SK-N-DZ (cell line): ENCODE measurements at regions not wholly inside any gene's neighbourhood (a gene's known extent, or its start where the extent isn't known, plus 50 kb on each side); places are given as distances from the start of the nearest gene placed in this dataset.

ENCODE experiments used
- DNase-seq: peaks from one replicate; pipeline ENCODE4 v3.0.0-alpha.2; 2015; ENCODE audit warnings: low spot score

DNA sequence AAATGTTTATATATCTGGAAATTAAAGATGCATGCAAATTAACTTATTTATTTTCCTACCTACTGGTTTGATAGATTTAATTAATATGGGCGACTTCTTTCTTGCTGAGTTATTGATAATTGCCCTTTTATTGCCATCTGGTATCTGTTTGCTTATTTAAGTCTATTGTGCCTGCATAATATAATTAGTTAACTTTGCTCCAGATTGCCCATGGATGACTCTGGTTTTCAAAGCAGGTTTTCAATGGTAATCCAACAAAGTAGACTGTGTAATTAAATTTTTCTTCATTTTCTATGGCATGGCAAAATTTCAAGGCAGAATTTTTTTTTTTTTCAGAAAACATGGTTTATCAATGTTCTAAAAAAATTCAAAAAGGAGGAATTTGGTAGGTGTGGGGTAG, 1092.0 kb downstream of the GRIK2 start:
- DNase-seq, result peak; percentile 59

DNA sequence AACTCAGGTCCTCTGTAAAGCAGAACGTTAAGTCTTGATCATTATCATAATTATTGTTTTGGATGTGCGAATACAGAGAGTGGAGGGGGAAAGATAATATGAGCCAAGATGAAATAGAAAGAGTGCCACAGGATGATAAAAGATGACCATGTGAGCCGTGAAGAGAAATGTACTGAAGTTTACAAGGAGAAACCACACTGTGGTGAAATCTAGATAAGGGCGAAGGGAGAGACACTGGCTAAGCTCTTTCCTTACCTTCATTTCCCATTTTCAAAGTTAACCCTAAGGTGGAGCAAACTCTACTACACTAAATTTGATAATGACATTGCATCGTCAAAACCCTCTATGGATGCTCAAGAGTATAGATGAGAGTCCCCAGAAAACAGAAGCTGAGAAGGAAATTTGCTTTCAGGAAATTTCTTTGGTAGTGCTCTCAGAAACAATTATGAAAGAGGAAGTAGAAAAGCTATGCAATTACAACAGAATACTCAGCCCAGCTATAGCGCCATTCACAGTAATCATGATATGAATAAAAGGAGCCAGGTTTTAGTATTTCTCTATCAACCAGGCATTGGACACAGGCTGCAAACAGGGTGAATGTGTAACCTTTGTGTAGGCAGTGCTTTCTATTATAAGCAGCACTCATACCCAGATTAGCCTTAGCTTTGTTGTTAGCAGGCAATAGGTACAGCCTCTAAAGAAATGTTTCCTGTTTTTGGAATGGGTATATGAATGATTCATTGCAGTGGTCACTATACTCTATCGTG, 1080.7 kb downstream of the GRIK2 start:
- no peak for DNase-seq

DNA sequence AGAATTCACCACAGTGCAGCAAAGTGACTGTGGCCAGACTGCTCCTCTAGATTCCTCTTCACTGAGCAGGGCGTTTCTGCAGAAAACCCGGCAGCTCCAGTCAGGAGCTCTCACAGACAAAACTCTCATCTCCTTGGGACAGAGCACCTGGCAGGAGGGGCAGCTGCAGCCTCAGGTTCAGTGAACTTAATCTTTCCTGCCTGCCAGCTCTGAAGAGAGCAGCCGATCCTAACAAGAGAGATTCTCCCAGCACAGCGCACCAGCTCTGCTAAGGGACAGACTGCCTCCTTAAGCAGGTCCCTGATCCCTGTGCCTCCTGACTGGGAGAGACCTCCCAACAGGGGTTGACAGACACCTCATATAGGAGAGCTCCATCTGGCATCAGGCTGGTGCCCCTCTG, 1065.5 kb downstream of the GRIK2 start:
- DNase-seq, result no peak

GRCh38 chr6:102438171-102438570, 1044.7 kb downstream of the GRIK2 start:
- DNase-seq, result no peak

DNA sequence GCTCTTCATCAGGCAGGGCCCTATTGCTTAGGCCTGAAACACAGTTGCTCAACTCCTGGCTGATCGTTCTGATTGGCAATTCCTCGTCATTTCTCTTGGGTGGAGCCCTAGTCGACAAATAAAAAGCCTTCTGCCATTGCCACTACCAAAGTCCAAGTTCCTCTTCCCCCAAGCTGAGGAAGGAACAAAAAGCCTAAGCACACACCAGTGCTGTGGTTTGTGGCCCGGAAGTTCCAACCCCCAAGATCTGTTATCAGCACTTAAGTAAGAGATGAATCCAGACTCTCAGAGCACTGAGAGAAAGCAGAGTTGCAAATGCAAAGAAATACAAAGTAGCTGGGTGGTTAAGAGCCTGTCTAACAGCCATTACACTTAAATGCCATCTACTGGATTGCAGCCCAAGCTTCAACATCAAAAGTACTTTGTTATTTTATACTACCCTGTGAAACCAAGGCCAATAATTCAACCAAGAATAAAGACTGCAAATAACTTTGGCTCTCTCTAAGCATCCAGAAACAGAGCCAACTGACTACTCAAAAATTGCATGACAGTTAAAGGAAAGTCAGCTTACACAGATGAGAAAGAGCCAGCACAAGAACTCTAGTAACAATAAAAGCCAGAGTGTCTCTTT, 1024.0 kb downstream of the GRIK2 start:
- DNase-seq, result no peak

- no peak for DNase-seq
These were observed 1022.4 kb downstream of the GRIK2 start for GRCh38 chr6:102415891-102416290.

- DNase-seq, result no peak
These were observed 1018.3 kb downstream of the GRIK2 start for GRCh38 chr6:102411796-102412195.

GRCh38 chr6:102407886-102408741, 1014.6 kb downstream of the GRIK2 start:
- no peak for DNase-seq

- no peak for DNase-seq
These were observed 1012.4 kb downstream of the GRIK2 start for GRCh38 chr6:102405860-102406259.

GRCh38 chr6:102402635-102403329, 1009.3 kb downstream of the GRIK2 start:
- DNase-seq, result no peak

DNA sequence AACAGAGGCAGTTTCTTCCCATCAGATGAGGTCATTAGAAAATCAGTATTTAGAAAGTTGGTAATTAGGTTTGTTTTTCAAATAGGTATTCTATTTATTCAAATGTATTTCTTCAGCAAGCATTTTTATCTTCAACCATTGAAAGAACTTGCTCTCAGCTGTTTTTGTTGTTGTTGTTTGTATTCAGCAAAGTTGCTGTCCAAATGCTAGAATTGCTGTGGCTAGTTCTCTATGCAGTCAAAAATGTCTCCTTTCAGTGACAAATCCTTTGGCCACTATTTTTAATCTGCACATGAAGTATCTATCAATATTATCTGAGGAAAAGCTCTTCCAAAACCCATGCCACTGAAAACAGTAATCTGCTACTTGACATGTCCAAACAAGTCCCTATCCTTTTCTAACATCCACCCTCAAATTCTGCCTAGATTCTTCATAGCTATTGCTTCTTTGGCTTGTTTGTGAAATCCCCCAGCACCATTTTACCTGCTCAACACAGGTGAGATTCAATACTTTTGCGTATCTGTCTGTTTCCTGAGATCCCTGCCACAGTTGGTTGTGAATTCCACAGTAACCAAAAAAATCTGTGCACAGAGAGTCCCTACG, 1005.4 kb downstream of the GRIK2 start:
- no peak for DNase-seq

- peak; percentile 20 for DNase-seq
These were observed 997.0 kb downstream of the GRIK2 start for GRCh38 chr6:102390541-102390940.

DNA sequence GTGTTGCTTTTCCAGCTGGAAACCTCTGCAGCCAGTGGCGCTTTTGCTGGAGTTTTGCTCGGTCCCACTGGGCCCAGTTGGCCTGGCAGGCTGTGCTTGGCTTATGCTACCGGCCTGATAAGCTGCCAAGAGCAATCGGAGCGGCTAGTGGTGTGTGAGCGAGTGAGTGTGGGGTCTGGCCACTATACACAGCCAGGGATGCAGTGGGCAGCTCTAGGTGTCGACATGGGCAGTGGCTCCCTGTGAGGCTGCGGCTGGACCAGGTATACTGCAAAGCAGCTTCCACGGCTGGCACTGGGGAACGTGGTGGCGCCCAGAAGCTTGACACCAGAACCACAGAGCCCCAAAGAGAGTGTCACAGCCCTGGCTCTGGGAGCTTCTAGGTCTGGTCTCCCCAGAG, 996.5 kb downstream of the GRIK2 start:
- DNase-seq, result no peak

DNA sequence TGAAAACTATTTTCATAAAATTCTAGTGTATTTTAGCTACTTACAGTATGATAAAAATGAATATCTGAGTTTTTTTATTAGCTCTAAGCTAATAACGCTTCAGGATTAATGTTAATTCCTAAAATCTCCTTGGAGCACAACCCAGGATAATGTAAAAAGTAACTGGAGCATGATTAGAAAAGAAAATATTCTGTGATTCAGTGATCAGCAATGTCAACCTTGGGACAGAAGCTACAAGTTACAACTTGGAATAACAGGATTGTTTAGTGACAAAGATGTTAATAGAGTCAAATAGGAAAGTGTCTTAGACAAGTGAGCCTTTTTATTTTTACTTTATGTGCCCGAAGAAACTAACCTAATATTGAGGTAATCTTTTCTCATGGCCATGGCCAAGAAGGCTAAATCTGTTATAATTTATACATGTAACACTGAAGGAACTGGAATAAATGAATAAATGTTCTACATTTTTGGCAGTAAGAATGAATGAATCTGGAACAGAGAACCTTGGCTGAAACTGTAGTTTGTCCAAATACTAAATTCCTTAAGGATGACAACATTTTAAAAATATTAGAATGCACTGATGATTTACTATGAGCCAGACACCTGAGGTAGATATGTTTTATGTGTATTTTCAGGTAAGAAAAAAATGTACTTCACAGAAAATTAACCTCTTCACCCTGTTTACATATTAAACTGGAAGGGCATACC, 994.0 kb downstream of the GRIK2 start:
- no peak for DNase-seq

DNA sequence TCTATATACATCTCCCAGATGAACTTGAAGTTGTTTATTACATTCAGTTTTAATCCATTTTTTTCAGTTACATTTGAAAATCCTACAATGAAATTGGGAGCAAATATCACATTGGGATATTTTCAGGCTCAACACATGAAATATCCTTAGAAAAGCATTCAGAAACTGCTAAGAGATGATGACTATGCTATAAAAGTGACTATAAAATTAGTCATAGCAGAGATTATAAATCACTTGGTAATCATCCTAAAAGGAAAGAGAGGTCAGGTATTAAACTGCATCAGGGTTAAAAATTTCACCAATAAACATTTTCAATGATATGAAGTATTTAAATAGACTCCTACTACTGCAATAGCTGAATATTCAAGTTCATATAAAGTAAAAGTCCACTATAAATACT, 987.7 kb downstream of the GRIK2 start:
- DNase-seq, result no peak

DNA sequence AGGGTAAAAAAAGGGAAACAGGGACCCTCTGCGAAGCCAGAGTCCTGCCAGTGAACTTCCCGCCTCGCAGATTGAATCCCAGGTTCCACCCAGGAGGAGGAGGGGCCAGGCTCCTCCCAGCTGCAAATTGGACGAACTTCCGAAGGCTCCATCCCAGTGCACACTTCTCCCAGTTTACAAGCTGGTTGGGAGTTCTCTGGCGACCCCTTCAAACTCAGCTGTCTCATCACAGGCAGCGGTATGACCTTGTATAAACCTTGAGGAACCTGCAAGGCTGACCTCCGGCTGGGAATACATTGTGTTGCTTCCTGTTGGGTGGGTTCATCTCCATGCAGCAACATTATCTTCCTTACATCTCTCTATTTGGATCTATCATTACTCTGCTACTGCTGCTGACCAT, 962.7 kb downstream of the GRIK2 start:
- DNase-seq, result no peak

DNA sequence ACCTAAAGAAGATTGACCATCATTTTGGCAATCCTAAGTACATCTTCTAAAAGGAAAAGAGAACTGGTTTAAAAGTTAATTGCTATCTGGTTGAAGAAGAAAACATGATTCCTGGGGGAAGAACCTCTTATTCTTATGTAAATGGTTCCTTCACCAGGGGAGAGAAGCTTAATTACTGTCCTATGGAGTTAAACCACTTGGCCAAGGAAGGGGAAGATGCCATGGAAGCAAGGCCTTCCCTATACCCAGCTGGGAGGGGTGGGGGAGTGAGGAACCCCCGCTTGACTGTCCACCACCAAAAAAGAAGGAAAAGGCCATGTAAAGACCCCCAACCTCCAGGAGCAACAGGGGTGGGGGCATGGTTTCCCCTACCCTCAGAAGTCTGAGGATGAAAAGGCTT, 962.1 kb downstream of the GRIK2 start:
- DNase-seq, result no peak

DNA sequence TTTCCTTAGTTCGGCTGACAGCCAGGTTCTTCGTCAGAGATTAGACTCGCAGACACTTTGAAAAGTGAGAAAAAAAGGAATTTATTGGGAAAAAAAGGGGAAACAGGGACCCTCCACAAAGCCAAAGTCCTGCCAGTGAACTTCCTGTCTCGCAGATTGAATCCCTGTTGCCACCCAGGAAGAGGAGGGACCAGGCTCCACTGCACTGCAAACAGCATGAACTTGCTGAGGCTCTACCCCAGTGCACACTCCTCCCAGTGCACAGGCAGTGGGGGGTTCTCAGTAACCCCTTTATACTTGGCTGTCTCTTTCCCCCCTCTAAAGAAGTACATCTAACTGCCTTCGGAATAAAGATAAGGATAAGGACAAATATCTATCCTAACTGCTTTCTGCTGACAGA, 959.0 kb downstream of the GRIK2 start:
- no peak for DNase-seq

- no peak for DNase-seq
These were observed 951.3 kb downstream of the GRIK2 start for GRCh38 chr6:102344769-102345168.

GRCh38 chr6:102340311-102340710, 946.8 kb downstream of the GRIK2 start:
- no peak for DNase-seq

- DNase-seq, result no peak
These were observed 940.2 kb downstream of the GRIK2 start for GRCh38 chr6:102333736-102334135.
